Neural cell (in vitro differentiated cells): ENCODE measurements at regions not wholly inside any gene's neighbourhood (a gene's known extent, or its start where the extent isn't known, plus 50 kb on each side); places are given as distances from the start of the nearest gene placed in this dataset.

ENCODE experiments used
- EP300 ChIP-seq: fragments of 450-650 bp; conservative IDR thresholded peaks from 2 replicates; pipeline ENCODE4 v1.6.1; 2014; ENCODE audit warnings: antibody characterized with exemption, mild to moderate bottlenecking, moderate library complexity; ENCODE audit not compliant: poor library complexity, severe bottlenecking
- EZH2 ChIP-seq: fragments of 200-600, 300-800 bp; shearing (Covaris generic), sonication (generic); IDR thresholded peaks from 2 replicates; pipeline ENCODE4 v1.6.1; 2014; ENCODE audit warnings: antibody characterized with exemption, low read length, borderline replicate concordance, mild to moderate bottlenecking; ENCODE audit not compliant: insufficient read depth, poor library complexity, severe bottlenecking
- POLR2AphosphoS5 ChIP-seq: IDR thresholded peaks from 2 replicates; pipeline ENCODE4 v1.6.1; 2012
- RAD21 ChIP-seq: fragments of 450-650 bp; conservative IDR thresholded peaks from 2 replicates; pipeline ENCODE4 v1.6.1; 2014; ENCODE audit warnings: antibody characterized with exemption, mild to moderate bottlenecking, moderate library complexity
- SMC3 ChIP-seq: fragments of 450-650 bp; conservative IDR thresholded peaks from 2 replicates; pipeline ENCODE4 v1.6.1; 2014; ENCODE audit warnings: antibody characterized with exemption, mild to moderate bottlenecking, moderate library complexity; ENCODE audit not compliant: poor library complexity
- TF ChIP-seq, protein P1 (sequence below): fragments of 450-650 bp; IDR thresholded peaks from 2 replicates; pipeline ENCODE4 v1.5.1; 2014; ENCODE audit warnings: antibody characterized with exemption, mild to moderate bottlenecking, moderate library complexity; ENCODE audit not compliant: poor library complexity, severe bottlenecking
- TF ChIP-seq, protein P2 (sequence below): IDR thresholded peaks from 2 replicates; pipeline ENCODE4 v1.6.1; 2012; ENCODE audit warnings: borderline replicate concordance

DNA sequence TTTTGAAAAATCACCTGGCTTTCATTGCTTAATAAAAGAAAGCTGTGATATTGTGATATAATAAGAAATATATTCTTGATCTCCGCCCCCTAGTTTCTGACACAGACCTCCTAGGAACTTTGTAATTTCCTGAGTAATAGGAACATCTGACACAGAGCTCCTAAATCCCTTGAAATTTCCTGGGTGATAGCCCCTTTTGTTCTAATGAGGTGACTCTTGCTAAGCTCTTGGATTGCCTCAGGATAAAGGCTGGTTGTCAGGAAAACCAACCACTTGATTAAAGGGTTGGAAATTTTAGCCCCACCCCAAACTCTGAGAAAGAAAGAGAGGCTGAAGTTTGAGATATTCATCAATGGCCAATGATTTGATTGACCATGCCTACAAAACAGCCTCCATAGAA is 326.4 kb upstream of the KIF2B start:
- TF ChIP-seq EP300 (no peak), RAD21 (no peak), POLR2AphosphoS5 (no peak), EZH2 (no peak), SMC3 (no peak)
- TF ChIP-seq, protein P1, sequence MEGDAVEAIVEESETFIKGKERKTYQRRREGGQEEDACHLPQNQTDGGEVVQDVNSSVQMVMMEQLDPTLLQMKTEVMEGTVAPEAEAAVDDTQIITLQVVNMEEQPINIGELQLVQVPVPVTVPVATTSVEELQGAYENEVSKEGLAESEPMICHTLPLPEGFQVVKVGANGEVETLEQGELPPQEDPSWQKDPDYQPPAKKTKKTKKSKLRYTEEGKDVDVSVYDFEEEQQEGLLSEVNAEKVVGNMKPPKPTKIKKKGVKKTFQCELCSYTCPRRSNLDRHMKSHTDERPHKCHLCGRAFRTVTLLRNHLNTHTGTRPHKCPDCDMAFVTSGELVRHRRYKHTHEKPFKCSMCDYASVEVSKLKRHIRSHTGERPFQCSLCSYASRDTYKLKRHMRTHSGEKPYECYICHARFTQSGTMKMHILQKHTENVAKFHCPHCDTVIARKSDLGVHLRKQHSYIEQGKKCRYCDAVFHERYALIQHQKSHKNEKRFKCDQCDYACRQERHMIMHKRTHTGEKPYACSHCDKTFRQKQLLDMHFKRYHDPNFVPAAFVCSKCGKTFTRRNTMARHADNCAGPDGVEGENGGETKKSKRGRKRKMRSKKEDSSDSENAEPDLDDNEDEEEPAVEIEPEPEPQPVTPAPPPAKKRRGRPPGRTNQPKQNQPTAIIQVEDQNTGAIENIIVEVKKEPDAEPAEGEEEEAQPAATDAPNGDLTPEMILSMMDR: no peak
- TF ChIP-seq, protein P2, sequence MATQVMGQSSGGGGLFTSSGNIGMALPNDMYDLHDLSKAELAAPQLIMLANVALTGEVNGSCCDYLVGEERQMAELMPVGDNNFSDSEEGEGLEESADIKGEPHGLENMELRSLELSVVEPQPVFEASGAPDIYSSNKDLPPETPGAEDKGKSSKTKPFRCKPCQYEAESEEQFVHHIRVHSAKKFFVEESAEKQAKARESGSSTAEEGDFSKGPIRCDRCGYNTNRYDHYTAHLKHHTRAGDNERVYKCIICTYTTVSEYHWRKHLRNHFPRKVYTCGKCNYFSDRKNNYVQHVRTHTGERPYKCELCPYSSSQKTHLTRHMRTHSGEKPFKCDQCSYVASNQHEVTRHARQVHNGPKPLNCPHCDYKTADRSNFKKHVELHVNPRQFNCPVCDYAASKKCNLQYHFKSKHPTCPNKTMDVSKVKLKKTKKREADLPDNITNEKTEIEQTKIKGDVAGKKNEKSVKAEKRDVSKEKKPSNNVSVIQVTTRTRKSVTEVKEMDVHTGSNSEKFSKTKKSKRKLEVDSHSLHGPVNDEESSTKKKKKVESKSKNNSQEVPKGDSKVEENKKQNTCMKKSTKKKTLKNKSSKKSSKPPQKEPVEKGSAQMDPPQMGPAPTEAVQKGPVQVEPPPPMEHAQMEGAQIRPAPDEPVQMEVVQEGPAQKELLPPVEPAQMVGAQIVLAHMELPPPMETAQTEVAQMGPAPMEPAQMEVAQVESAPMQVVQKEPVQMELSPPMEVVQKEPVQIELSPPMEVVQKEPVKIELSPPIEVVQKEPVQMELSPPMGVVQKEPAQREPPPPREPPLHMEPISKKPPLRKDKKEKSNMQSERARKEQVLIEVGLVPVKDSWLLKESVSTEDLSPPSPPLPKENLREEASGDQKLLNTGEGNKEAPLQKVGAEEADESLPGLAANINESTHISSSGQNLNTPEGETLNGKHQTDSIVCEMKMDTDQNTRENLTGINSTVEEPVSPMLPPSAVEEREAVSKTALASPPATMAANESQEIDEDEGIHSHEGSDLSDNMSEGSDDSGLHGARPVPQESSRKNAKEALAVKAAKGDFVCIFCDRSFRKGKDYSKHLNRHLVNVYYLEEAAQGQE: no peak
